Stomach (tissue), 8 donors: ENCODE measurements at regions not wholly inside any gene's neighbourhood (a gene's known extent, or its start where the extent isn't known, plus 50 kb on each side); places are given as distances from the start of the nearest gene placed in this dataset.

Experiments
- DNase-seq, 2 donors: peaks; one replicate each; pipeline versions ENCODE4 v3.0.0 to v3.0.0-alpha.2; 2013 to 2019
- H3K27ac ChIP-seq, 5 donors: fragments of 200-600 bp in 4 of 5; sonication (generic) in 4 of 5; one replicate each; pipeline ENCODE4 v1.5.1; 2013 to 2019; ENCODE audit warnings: mild to moderate bottlenecking in 1 of 5, moderate library complexity in 1 of 5
- H3K27me3 ChIP-seq, 3 donors: fragments of 200-600 bp; sonication (generic); one replicate each; pipeline ENCODE4 v1.5.1; 2017 to 2019; ENCODE audit warnings: mixed run types in 1 of 3
- H3K36me3 ChIP-seq, 4 donors: fragments of 200-600 bp; sonication (generic); 1 replicate in 3 of 4; 2 replicates in 1 of 4; pipeline ENCODE4 v1.5.1; 2016 to 2019
- H3K4me1 ChIP-seq, 4 donors: fragments of 200-600 bp; sonication (generic); one replicate each; pipeline ENCODE4 v1.5.1; 2016 to 2019
- H3K4me3 ChIP-seq, 4 donors: fragments of 200-600 bp; sonication (generic) in 3 of 4; one replicate each; pipeline ENCODE4 v1.5.1; 2016 to 2019; ENCODE audit warnings: mild to moderate bottlenecking in 1 of 4
- H3K9me3 ChIP-seq, 4 donors: fragments of 200-600 bp; sonication (generic); one replicate each; pipeline ENCODE4 v1.5.1; 2016 to 2019
- CTCF ChIP-seq, 7 experiments: fragments of 450-650 bp in 4 of 7; fragments of 200-600 bp in 3 of 7; sonication (generic) in 3 of 7; IDR thresholded peaks; one replicate each; pipeline ENCODE4 v1.5.1; 2016 to 2019; ENCODE audit warnings: antibody characterized with exemption in 7 of 7, control low read depth in 2 of 7, mild to moderate bottlenecking in 1 of 7
- EP300 ChIP-seq: sonication (generic); formaldehyde crosslinking; IDR thresholded peaks from one replicate; pipeline ENCODE4 v1.6.1; 2017; ENCODE audit warnings: antibody characterized with exemption
- POLR2A ChIP-seq, 4 donors: fragments of 450-650 bp; IDR thresholded peaks; one replicate each; pipeline ENCODE4 v1.6.1; 2016; ENCODE audit warnings: antibody characterized with exemption in 4 of 4, control low read depth in 2 of 4, mild to moderate bottlenecking in 1 of 4, moderate library complexity in 1 of 4
- POLR2AphosphoS5 ChIP-seq, 3 donors: sonication (generic); formaldehyde crosslinking; IDR thresholded peaks; one replicate each; pipeline ENCODE4 v1.6.1; 2016; ENCODE audit warnings: antibody characterized with exemption in 3 of 3
- WGBS, 5 donors: extraction: QIAGEN DNeasy Blood & Tissue Kit in 3 of 5; methylation state at CpG; one replicate each; pipeline versions ENCODE4 v1.1.5 to v1.1.7; 2013 to 2018; 5-methylcytosine and 5-hydroxymethylcytosine counted together
- intact Hi-C: fragments of 100-400 bp; cut with DNase I; formaldehyde crosslinking; loops from one replicate; pipeline ENCODE4 v1.15.1; 2023; ENCODE audit warnings: low total_unique reads
- donor health status: healthy with polysubstance abuse.
- donor health status: Bipolar disorder and iron deficiency.
- donor health status: healthy.

- Histone ChIP-seq H3K4me1 (peaks cover 0 to 18% (median 5%) of the 10 kb centered on the region in 4 donors), H3K27ac (no peak overlapping the region), H3K4me3 (no peak overlapping the region), H3K36me3 (no peaks in the 10 kb centered on the region), H3K9me3 (peaks cover 6 to 29% (median 27%) of the 10 kb centered on the region in 4 donors), H3K27me3 (peaks cover 0 to 19% (median 13%) of the 10 kb centered on the region in 3 donors)
- intact Hi-C loops, result no loop called here
- no peak for DNase-seq
- TF ChIP-seq POLR2AphosphoS5 (IDR thresholded peaks at IDR 0.05), result no peak
- no peak for TF ChIP-seq CTCF (IDR thresholded peaks at IDR 0.05)
- TF ChIP-seq POLR2A (IDR thresholded peaks at IDR 0.05), result no peak
- no peak for TF ChIP-seq EP300
- WGBS, 5 donors, result 84 to 87% (median 85%) methylated on average over 13 of the region's 13 CpGs
These were observed 81.8 kb upstream of the GLI2 start for GRCh38 chr2:120653871-120654270.

- Histone ChIP-seq H3K27ac (no peak overlapping the region), H3K4me1 (peaks cover 0 to 18% (median 5%) of the 10 kb centered on the region in 4 donors), H3K27me3 (peaks cover 0 to 19% (median 13%) of the 10 kb centered on the region in 3 donors), H3K36me3 (no peaks in the 10 kb centered on the region), H3K9me3 (peaks cover 6 to 22% (median 22%) of the 10 kb centered on the region in 4 donors), H3K4me3 (no peak overlapping the region)
- peak in 1 of 2 donors; percentile 47 for DNase-seq
- TF ChIP-seq EP300, result no peak
- TF ChIP-seq POLR2A (IDR thresholded peaks at IDR 0.05), result no peak
- no peak for TF ChIP-seq POLR2AphosphoS5 (IDR thresholded peaks at IDR 0.05)
- no peak for TF ChIP-seq CTCF (IDR thresholded peaks at IDR 0.05)
- WGBS, 5 donors, result 20 to 33% (median 28%) methylated on average over 31 to 54 of the region's 54 CpGs
- intact Hi-C loops, result no loop called here
These were observed 81.1 kb upstream of the GLI2 start for GRCh38 chr2:120654381-120655134.

DNA sequence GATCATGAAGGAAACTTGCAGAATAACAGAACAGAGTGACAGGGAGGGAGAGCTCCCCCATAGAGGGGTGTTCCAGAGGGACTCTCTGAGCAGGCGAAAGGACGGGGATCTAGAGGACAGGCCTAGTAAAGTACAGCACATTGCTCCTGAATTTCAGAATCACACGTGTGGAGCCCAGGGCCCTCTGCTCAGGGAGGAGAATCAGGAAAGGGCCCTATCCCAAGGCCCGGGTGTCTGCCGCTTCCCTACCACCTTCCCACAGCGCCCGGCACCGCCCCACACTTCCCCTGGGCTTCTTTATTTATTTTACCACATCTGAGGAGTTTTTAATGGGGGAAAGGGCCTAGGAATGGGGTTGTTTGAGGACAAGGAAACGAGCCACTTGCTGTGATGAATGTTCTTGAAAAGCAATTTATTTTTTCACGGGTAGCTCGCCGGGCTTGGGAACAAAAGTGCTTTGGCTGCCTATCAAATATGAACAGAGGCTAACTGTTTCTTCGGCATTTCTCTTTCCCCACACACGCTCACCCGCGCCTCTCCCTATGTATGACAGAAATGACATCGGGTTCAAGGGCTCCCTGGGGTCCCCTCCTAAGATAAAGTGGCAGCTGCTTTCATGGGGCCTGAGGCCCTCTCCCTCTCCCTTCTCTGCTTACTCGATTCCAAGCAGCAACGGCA, 79.3 kb upstream of the GLI2 start:
- peaks cover 0 to 5% (median 4%) of the 10 kb centered on the region in 4 donors for H3K9me3 ChIP-seq
- H3K4me1 ChIP-seq, result peaks cover 0 to 27% (median 15%) of the 10 kb centered on the region in 4 donors
- TF ChIP-seq CTCF (IDR thresholded peaks at IDR 0.05) (no peak), EP300 (no peak), POLR2AphosphoS5 (IDR thresholded peaks at IDR 0.05) (no peak), POLR2A (IDR thresholded peaks at IDR 0.05) (no peak)
- peaks cover 0 to 21% (median 13%) of the 10 kb centered on the region in 3 donors for H3K27me3 ChIP-seq
- H3K27ac ChIP-seq, result no peak overlapping the region
- WGBS, 5 donors, result 43 to 62% (median 56%) methylated on average over 19 of the region's 19 CpGs
- H3K4me3 ChIP-seq, result no peak overlapping the region
- no peaks in the 10 kb centered on the region for H3K36me3 ChIP-seq
- DNase-seq, result peak in 1 of 2 donors; percentile 46
- intact Hi-C loops, result no loop called here

- H3K9me3 ChIP-seq, result no peaks in the 10 kb centered on the region
- intact Hi-C loops, result no loop called here
- no peak overlapping the region for H3K4me3 ChIP-seq
- TF ChIP-seq POLR2AphosphoS5 (IDR thresholded peaks at IDR 0.05) (no peak), CTCF (IDR thresholded peaks at IDR 0.05) (no peak), POLR2A (IDR thresholded peaks at IDR 0.05) (no peak), EP300 (no peak)
- H3K4me1 ChIP-seq, result peaks cover 0 to 31% (median 20%) of the 10 kb centered on the region in 4 donors
- H3K27me3 ChIP-seq, result peaks cover 0 to 28% (median 13%) of the 10 kb centered on the region in 3 donors
- peak in 1 of 2 donors; percentile 11 for DNase-seq
- no peak overlapping the region for H3K27ac ChIP-seq
- 83 to 93% (median 89%) methylated on average over 7 of the region's 7 CpGs for WGBS, 5 donors
- H3K36me3 ChIP-seq, result no peaks in the 10 kb centered on the region
These were observed 77.5 kb upstream of the GLI2 start for GRCh38 chr2:120658042-120658769.
